Stimulated activated CD4-positive, alpha-beta T cell treated with anti-CD3 and anti-CD28 coated beads, Interleukin-12 subunit alpha, Interleukin-12 subunit beta, amount 100 ng/mL, for 48 hours (primary cell): ENCODE measurements at regions not wholly inside any gene's neighbourhood (a gene's known extent, or its start where the extent isn't known, plus 50 kb on each side); places are given as distances from the start of the nearest gene placed in this dataset.
"Not testable (repeated sequence)": the region's sequence is repeated elsewhere in the genome, so short reads cannot be mapped to it uniquely, and the experiment has no call there.

Source experiments
- DNase-seq, 3 donors: peaks; one replicate each; pipeline ENCODE4 v3.0.0-alpha.2; 2020; ENCODE audit warnings: low read depth in 2 of 3, low spot score in 1 of 3

DNA sequence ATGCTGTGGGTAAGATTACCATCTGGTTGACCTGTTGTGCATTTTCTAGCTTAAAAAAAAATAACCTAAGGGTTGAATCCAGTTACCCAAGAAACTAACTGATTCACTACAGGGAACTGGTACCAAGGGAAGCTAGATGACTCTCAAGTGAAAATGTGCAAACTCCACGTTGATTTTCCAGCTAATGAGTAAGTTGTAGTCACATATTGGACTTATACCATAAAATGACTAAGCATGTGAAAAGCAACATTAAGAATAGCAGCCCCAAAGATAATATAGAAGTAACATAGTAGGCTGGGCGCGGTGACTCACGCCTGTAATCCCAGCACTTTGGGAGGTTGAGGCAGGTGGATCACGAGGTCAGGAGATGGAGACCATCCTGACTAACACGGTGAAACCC is 270.9 kb downstream of the SPRY1 start:
- no peak for DNase-seq

DNA sequence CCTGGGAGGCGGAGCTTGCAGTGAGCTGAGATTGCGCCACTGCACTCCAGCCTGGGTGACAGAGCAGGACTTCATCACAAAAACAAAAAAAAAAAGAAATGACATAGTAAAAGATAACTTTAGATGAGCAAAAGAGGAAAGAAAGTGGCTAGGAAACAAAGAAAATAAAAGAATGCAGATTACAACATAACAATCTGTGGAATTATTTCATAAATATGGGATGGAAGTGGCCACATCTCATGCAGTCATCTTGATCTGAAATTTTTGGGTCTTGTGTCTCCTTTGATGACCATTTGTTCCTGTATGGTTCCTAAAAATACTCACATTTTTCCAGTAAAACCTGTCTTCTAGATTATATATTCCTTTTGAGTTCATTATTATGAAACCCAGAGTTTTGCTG is 271.4 kb downstream of the SPRY1 start:
- no peak for DNase-seq

DNA sequence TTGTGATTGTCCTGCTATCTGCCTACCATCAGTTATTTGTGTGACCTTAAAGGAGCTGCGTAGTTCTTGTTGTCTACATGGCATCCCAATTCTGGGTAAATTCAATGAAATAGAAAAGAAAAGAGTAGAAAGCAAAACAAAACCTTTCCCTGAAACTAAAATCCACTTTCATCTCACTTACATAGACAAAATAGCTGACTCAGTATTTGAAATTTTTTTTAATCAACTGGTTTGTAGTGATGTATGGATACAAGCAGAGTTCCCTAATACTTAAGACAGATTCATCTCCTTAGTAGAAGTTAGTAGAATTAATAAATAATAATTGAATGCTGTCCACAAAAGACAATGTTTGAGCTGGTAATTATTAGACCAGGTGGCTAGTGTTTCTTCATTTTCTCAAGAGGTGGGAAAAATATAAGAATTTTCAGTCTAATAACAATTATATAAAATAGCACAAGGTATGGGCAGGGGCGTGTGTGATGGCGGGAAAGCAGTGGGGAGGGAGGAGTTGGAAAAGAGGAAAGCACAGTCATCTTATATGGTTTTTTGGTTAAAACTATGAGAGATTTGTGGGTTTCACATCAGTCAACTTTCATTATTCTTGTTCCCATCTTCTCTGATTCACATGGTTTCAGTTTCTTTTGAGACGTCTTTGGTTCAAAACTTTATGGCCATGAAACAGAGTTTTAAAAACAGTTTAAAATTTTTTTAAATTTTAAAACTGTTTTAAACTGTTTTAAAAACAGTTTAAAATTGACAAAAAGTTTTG is 275.2 kb downstream of the SPRY1 start:
- DNase-seq = peak; percentile 9 to 21 (median 18)

DNA sequence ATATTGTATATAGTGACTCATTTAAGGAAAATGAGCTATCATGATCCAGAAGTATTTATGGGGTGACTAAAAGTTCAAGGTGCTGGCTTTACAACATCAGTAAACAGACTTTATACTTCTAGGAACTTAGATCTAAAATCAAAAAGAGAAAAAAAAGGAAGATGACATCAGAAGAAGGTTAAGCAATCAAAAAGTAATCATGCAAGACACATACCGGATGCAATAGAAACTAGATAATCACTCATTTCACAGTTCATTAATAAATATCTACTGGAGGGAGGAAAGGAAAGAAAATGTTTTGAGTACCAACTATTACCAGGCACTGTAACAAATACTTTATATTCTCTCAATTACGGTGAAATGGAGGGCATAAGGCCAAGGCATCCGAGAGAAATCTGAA is 276.4 kb downstream of the SPRY1 start:
- DNase-seq = no peak

DNA sequence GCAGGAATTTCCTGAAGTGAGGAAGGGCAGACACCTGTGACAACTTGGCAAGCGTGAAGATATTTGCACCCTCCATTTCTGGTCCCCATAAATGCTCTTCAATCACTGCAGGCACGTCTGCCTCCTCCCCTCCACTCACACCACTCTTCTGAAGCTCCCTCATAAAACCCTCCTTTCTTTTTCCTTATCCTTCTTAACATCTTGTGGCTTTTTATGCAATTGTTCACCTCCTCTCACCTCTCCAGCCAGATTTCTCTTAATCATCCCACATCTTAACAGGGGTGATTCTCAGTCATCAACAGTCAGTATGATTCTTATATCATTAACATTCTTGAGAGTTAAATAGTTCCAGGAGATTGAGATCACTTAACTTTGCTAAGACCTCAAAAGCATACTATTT is 277.4 kb downstream of the SPRY1 start:
- no peak for DNase-seq

DNA sequence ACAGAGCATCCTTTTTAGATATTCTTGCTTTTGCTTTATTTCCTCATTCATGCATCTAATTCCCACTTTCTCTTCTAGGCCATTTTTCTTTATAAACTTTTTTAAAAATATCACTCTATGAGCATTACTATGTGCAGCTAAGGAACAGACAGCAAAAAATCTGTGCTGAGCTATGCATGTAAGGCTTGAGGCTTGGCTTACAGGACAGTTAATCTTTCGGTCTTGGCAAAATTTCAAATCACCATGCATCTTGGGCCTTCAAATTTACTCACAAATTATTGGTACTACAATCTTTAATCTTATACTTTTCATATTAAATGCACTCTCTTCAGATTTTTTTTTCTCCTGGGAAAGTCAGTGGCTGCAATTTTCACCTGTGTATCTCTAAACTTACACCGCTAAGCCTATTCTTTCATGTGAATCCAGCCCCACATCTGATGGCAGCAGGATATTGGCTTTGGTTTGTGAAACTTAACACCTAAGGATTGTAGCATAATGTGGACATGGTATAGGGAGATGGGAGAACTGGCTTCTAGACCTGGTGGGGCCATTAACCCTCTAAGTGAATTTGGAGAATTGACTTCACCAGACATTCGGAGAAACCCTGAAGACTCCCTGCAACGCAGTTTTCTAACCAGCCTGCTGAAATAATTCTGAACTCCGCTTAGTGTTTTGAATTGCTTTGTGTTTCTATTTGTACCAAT is 278.3 kb downstream of the SPRY1 start:
- DNase-seq = no peak

DNA sequence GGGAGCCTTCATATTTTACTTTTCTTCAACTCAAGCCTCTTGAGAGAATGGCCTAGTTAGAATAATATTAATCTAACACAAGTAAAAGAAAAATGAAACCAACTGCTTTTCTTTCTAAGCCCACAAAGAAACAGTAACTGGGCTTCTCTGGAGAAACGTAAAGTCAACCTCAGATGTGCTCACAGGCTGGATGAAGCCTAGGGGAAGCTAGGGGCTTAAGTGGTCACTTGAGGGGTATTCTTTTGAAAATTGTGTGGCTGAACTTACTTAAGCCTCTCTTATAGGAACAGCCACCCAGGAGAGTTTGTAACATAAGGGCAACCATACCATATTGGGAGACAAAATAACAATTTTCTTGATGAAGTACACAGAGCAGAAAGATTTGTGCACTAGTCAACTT is 279.0 kb downstream of the SPRY1 start:
- no peak for DNase-seq

DNA sequence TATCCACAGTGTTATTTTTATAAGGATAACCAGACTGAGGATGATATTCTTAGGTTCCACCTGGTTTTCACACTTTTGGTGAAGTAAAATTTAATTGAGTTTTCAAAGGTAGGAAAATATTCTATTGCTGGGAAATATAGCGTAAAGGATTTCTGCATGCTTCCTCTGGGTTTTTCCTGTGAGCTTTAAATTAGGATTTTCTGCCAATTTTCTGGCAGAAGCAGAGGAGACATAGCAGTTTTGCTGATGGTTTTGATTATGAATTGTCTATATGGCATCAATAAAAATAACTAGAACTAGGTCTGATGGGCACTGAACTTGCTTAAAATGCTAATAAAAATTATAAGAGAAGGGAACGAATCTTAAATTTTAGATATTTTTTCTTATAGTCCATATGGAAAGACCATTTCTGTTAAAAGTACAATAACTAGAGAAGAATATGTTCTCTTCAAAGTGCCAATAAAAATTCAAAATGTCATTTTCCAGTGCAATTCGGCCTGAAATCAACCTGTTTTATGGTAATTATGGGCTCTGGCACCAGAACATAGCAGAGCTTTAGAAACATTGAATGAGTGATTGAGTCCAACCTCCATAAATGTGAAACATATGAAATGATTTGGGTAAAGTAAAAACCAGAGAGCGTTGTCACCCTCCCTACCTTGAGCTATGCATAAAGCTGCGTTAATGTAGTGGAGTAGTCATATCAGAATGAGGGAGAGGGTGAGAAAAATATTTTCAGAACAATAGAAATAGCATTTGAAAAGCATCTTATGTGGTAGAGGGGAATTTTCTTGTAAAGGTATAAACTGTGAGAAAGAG is 279.7 kb downstream of the SPRY1 start:
- DNase-seq = no peak

DNA sequence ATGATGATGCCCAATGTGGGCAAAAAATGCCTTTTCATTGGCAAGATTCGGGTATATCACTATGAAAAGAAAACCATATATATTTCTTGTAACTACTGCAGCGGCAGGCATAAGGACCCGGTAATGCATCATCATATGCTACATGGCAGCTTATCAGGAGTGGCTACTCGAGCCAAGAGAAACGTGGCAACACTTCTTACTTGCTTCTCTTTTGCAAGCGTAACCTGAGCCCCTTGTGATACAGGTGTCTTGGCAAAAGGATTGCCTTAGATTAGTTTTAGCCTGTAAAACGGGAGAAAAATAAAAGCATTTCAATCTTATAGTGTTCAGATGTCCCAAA is 280.3 kb downstream of the SPRY1 start:
- DNase-seq = no peak

DNA sequence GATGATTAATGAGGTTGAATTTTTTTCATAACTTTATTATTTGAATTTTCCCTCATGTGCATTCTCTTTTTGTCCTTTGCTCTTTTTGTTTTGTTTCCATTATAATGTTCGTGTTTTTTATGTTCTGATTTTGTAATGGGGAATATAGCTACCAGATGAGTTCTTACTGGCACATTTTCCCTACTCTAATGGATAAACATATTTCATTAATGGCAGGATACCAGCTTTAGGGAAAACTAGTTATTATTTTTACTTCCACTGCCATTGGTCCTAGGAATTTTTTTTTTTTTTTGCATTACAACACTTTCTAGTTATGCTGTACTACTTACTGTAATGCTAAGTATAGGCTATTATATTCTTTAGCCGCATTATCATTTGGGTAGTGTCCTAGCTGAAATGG is 286.3 kb downstream of the SPRY1 start:
- DNase-seq = no peak

DNA sequence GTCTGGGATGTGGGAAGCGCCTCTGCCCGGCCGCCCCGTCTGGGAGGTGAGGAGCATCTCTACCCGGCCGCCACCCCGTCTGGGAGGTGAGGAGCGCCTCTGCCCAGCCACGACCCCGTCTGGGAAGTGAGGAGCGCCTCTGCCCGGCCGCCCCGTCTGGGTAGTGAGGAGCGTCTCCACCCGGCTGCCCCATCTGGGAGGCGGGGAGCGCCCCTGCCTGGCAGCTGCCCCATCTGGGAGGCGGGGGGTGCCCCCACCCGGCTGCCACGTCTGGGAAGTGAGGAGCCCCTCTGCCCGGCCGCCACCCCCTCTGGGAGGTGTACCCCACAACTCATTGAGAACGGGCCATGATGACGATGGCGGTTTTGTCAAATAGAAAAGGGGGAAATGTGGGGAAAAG is 288.3 kb downstream of the SPRY1 start:
- not testable (repeated sequence) for DNase-seq

DNA sequence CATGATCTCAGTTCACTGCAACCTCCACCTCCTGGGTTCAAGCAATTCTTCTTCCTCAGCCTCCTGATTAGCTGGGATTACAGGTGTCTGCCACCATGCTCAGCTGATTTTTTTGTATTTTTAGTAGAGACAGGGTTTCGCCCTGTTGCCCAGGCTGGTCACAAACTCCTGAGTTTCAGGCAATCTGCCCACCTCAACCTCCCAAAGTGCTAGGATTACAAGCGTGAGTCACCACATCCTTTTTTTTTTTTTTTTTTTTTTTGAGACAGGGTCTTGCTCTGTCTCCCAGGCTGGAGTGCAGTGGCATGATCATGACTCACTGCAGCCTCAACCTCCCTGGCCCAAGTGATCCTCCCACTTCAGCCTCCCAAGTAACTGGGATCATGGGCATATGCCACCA is 298.9 kb downstream of the SPRY1 start:
- not testable (repeated sequence) for DNase-seq

DNA sequence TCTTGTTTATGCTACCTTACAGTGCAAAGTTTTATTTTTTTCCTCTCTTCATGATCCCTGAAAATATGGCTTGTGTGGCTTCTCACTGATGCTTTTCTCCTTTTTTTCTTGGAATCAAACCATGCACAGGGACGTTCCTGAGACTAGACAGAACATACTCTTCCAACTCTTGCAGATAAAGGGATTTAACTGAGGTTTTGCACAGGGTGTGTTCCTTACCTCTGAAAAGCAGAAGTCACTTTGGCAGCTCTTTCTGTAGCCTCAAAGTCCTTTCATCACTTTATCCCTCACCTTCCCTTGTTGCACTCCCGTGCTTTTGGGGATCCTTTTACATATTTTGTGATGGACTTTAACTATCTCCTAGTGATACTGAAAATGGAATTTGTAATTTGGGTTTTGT is 300.1 kb downstream of the SPRY1 start:
- no peak for DNase-seq

DNA sequence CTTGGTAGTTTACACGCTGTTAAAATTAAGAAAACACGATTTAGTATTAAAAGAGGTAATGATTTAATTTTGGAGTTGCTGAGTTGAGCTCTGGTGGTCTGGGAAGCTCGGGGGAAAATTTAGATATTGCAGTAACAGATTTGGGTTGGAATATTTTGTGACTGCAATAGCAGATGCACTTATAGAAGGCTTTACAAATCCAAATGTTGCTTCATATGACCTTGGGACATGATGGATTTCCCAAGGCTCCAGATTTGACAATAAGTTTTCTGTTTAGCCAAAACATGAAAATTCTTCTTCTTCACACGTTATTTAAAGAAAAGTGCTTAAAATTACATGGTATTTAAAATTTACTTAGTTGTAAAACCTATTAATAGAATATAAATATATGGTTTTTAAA is 302.0 kb downstream of the SPRY1 start:
- DNase-seq = no peak

DNA sequence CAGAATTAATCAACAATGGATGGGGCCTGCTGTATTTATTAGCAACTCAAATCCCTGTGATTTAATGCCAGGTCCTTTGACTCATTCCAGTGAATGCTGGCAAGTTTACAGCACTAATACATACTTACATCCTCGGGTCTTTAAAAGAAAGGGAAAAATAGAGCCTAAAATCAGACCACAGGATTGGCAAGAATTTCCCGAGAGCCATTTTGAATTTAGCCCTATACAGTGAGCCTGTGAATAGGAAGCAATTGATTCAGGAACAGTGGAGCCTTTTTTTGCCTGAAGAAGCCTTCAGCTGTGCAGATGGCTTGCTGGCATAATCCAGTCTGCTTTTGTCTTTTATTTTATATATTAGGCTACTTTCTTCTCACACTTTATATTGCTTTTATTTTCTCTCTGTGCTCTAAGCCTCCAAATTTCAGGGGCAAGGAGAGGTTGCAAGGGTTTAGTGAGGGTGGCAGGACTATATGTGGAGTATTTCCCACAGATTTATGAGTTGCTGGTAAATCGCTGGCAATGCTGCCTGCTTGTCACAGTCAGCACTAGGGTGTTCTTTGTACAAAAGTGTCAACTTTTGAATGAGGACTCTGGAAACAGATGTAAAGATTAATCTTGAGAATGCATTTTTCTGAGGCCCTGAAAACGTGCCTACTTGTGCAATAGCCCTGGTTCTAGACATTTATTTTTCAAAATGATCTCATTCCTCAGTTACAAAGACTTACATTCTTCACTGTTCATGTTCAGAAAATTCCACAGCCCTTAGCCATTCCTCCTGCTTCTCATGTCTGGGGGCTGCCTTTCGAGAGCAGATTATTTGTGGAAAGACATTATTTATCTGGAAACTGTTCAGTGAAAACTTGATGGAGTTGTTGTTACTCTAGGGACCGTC is 303.5 kb downstream of the SPRY1 start:
- no peak for DNase-seq

DNA sequence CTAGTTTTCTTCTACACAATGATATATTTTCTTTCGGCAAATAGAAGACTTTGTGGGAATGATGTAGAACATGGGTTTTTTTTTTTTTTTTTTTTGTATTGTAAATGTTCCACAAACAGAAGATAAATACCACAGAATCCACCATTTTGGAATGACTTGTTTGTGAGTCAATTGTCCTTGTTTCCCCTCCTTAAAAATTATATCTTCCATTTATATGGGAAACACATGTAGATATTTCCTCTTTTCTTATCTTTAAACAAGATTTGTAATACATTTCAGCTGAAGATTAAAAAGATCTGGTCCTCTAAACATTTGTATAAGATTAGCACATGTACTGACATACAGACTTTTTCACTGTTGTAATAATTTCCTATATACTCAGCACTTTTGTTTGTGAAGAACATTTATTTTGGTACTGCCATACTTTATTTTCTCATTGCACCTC is 304.6 kb downstream of the SPRY1 start:
- DNase-seq = no peak

DNA sequence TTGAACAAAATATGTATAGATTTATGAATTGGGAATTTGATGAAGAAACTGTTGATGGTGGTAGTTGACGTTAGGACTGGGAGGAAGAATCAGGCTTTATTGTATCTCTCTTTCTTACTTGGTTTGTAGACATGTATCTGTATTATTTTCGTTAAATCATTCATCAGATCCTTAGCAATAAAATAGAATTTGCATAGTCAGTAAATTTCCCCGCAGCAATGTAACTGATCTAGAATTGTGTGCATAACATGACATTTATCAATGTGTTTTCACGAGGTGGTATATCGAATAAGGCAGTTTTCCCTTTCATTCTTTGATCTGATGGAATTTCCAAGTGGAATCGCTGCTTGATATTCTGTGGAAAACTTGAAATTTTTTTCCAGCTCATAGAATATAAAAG is 308.8 kb downstream of the SPRY1 start:
- DNase-seq = no peak

DNA sequence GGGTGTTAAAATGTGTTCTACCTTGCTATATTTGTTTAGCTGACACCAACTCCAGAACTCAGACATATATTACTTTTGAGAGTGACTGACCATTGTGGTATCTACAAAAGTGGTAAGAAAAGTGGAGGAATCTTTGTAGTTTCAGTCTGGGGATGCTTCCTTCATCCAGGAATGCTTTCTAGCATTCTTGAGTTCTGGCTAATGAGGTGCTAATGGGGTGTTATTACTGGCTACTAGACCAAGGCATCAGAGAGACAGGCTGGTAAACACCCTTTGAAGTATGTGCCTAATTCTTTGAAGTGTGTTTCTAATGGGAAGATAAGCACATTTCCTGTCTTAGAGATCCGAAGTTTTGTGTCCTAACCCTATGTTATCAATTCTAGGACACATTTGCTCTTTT is 310.4 kb downstream of the SPRY1 start:
- DNase-seq = no peak

DNA sequence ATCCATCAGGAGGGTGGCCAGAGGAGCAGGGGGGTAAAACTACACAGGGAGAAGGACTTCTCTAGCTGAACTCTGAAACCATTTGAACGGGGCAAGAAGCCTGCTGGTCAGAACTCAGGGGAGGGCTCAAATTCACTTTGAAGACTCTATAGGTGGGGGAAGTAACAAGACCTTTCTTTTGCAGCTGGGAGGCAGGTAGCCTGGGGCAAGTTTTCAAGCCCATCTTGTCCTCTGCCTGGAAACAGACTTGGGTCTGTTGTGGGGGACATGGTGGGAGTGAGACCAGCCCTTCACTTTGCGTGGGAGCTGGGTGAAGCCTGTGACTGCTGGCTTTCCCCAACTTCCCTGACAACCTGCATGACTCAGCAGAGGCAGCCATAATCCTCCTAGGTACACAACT is 312.3 kb downstream of the SPRY1 start:
- no peak for DNase-seq

DNA sequence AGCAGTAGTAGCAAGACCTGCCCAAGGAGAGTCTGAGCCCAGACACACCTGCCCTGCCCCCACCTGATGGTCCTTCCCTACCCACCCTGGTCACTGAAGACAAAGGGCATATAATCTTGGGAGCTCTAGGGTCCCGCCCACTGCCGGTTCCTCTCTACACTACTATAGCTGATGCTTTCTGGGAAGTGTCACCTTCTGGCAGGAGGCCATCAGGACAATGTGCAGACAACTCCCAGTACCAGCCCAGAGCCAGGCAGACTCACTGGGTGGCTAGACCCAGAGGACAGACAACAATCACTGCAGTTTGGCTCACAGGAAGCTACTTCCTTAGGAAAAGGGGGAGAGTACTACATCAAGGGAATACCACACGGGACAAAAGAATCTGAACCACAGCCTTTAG is 312.7 kb downstream of the SPRY1 start:
- no peak for DNase-seq

DNA sequence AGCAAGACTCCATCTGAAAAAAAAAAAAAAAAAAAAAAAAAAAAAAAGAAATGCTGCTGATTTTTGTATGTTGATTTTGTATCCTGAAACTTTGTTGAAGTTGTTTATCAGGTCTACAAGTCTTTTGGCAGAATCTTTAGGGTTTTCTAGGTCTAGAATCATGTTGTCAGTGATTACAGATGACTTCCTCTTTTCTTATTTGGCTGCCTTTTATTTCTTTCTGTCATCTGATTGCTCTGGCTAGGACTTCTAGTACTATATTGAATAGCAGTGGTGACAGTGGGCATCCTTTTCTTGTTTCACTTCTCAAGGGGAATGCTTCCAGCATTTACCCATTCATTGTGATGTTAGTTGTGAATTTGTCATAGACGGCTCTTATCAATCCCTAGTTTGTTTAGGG is 334.4 kb downstream of the SPRY1 start:
- no peak for DNase-seq
